Stimulated activated CD8-positive, alpha-beta memory T cell treated with anti-CD3 and anti-CD28 coated beads, Interleukin-15, amount 100 ng/mL, for 1 hour (primary cell): ENCODE measurements at regions not wholly inside any gene's neighbourhood (a gene's known extent, or its start where the extent isn't known, plus 50 kb on each side); places are given as distances from the start of the nearest gene placed in this dataset.

ENCODE experiments used
- DNase-seq: peaks from one replicate; pipeline ENCODE4 v3.0.0-alpha.2; 2020; ENCODE audit warnings: low read depth

DNA sequence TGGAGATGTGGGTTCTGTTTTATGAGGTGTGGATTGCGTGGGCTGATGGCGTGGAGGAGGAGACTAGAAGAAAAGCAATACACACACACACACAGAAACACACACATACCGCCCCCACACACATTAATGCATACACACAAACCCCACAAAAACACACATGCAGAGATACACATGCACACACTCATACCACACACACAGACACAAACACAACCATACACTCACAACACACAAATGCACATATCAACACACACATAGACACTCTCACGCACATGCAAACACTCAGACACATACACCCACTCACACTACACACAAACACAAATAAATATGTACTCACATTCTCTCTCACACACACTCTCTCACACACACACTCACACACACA, 75.7 kb upstream of the UBL3 start:
- no peak for DNase-seq

GRCh38 chr13:29925457-29926097, 75.2 kb upstream of the UBL3 start:
- DNase-seq = no peak

DNA sequence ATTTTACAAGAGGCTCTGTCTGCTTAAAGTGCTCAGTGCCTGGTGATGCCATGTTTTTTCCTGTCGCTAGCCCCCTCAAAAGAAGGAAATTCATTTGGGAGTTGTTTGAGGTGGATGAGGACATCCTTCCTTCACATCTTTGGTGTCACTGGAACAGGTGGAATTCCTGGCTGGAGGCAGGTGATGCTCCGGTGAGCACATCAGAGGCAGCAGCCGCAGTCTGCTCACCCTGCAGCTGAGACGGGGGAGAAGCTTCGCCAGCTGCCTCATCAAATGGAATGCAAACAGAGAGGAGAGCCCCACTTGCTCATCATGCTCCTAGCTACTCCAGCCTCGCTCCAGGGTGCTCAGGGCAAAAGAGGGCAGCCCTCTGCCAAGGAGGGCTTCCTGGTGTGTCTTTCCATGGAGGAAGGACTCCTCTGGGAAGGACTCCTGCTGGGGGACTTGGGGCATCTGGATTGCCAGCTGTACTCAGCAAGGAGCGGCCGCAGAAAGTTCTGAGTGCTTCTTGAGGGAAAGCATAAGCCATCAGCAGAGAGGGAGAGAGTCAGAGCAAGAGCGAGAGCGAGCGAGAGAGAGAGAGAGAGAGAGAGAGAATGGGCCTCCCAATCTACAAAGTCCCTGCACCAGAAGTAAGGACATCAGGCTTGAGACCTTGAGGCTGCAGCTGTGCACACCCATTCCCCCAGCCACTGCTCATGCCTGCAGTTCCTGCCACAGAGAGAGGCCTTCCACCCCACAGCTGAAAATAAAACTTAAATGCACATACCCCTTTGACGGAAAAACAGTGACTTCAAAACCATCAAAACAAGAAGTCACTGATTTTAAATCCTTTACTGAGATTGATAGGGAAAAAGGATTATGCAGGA, 74.3 kb upstream of the UBL3 start:
- DNase-seq = no peak

- peak; percentile 5 for DNase-seq
Measured at GRCh38 chr13:29923554-29924481, 73.4 kb upstream of the UBL3 start.

- no peak for DNase-seq
Measured at GRCh38 chr13:29922896-29923295, 72.5 kb upstream of the UBL3 start.

DNA sequence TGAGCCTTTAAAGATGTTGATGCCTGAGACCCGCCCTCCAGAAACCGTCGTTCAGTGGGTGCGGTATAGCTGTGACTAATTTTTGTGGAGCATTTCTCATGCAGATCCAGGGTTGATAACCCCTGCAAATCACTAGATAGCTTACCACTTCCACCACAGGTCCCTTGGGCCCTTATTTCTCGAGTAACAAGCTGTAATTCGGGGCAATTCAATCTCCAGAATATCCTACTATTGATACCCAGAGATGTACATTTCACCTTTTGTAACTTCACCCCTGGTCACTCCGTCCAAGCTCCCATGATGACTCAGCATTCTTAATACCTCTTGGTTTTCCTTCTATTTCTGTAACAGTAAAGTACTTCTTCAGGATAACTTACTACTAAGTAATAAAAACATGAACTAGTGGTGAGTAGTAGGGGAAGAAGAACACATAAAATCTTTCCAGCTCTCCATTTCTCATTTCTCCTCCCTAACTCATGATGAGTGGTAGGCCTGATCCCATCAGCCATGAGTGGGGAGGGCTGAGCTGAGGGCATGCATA, 71.9 kb upstream of the UBL3 start:
- DNase-seq = no peak

DNA sequence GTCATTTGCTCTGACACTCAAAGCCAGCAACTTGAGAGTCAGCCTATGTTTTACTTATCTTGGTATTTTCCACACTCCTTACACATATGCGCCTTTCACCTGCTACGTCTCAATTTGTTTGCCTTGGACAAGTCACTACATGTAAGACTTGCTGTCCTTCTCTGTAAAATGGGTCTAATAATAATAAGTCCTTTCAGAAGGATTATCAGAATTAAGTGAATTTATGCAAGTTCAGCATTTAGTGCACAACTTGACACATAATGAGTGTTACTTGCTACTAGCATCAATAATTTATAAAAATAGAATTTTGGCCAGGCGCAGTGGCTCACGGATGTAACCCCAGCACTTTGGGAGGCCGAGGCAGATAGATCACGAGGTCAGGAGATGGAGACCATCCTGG, 71.1 kb upstream of the UBL3 start:
- no peak for DNase-seq

- DNase-seq = no peak
Measured at GRCh38 chr13:29920025-29920643, 69.7 kb upstream of the UBL3 start.

GRCh38 chr13:29918845-29919244, 68.4 kb upstream of the UBL3 start:
- DNase-seq = no peak

DNA sequence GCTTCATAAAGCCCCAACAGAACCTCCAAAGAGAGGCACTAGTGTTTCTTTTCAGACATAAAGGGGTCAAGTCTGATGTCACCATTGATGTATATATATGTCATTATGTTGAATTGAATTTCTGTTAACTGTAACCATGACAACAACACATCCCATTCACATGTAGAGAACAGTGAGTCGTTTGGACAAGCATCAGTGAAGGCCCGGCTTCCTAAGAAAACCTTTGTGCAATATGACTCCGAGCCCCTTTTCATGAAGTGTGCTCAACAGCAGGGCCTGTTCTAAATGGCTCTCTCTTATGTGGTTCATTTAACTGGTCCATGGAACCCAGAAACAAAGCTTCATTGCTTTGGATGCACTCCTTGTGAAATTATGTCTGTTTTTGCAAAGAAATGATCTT, 67.2 kb upstream of the UBL3 start:
- DNase-seq = no peak

- no peak for DNase-seq
Measured at GRCh38 chr13:29914581-29914980, 64.2 kb upstream of the UBL3 start.

DNA sequence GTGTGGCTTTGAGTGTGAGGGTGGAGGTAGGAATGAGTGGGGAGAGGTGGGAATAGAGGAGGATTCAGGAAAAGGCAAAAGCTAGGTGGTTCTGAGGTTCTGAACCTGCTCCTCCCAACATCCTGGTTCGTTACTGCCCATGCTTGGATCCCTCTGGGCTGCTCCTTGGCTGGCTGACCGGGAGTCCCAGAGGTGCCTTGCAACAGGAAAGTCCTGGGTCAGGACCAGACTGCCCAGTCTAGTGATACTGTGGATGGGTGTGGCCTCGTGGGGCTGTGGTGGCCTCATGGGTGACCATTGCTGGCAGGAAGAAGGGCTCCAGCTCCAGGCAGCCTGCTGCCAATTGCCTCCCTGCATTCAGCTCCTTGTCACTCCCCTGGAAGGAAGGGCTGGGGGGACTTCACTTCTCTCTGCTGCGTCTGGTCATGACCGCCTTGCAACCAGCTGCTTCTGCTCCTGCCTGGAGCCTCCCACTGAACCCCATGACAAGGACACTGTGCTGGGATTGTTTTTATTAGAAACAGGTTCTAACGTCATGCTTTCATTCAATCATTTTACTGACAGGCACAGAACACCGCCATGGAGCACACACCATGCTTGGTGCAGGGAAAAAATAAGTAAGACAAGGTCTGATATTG, 61.5 kb upstream of the UBL3 start:
- no peak for DNase-seq

- DNase-seq = no peak
Measured at GRCh38 chr13:29909975-29910674, 59.7 kb upstream of the UBL3 start.

DNA sequence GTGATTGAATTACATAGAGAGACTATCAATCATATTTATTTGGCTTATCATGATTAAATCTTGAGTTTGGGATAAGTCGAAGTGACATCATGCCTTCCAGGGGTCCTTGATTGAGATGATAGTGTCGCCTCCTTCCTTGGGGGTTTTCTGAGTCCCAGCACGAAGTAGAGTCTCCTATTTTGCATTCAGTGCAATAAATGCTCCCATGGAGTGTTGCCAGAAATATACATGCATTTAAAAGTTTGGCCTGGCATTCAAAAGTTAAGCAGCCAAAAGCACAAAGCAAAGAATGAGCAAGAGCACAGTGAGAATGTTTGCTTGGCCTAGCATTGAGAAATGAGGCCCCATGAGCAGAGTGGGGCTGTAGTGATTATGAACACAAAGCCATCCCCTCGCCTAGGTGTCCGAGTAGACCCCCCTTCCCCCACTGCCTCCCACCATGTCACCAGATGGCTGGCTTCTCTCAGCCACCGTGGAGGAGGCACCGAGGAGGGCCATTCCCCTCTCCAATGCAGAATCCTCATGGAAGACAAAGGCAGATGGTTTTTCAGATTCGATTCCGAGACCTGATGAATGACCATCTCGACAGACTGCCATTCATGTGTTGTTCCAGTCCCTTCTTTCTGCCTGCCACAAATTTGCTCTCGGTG, 58.8 kb upstream of the UBL3 start:
- no peak for DNase-seq

DNA sequence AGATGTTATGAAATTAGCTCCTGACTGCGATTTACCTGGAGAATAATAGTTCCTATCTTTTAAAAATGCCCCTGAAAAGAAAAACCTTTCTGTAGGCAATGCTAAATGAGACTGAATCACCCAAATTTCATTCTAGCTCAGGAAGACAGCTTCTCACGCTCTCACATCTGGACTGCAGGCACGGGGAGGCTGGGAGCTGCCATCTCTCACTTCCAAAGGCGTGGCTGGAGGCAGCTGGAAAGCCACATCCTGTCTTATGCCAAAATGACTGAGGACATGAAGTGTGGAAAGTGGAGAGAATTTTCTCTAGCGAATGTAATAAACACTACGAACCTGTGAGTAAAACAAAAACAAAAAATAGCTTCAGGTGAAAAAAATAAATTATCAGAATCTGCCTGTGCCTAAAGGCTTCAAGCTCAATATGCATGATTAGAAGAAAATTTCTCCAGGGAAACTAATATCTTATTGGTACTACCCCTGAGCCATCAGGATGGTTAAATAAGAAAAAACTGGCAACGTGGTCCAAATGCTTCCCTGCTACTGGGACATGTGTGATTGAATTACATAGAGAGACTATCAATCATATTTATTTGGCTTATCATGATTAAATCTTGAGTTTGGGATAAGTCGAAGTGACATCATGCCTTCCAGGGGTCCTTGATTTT, 58.1 kb upstream of the UBL3 start:
- no peak for DNase-seq

GRCh38 chr13:29907670-29908069, 57.3 kb upstream of the UBL3 start:
- no peak for DNase-seq

DNA sequence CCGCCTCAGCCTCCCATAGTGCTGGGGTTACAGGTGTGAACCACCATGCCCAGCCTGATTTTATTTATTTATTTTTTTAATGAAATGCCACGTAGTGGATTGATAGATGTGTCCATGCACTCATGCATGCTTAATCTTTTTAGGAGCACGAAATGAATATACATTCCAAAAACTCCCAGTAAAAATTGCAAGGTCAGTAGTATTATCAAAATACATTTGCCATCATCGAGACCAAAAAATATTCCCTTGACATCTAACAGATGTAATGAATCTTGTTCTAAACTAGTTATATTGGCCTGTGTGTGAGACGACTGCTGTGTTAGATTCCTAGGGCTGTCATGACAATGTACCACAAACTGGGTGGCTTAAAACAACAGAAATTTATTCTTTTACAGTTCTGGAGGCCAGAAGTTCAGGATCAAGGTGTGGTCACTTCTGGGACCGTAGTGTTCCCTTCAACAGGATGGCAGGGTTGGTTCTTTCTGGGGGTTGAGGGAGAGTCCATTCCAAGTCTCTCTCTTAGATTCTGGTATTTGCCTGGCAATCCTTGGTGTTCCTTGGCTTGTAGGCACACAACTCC, 56.1 kb upstream of the UBL3 start:
- DNase-seq = no peak

GRCh38 chr13:29905845-29906244, 55.4 kb upstream of the UBL3 start:
- DNase-seq = no peak

DNA sequence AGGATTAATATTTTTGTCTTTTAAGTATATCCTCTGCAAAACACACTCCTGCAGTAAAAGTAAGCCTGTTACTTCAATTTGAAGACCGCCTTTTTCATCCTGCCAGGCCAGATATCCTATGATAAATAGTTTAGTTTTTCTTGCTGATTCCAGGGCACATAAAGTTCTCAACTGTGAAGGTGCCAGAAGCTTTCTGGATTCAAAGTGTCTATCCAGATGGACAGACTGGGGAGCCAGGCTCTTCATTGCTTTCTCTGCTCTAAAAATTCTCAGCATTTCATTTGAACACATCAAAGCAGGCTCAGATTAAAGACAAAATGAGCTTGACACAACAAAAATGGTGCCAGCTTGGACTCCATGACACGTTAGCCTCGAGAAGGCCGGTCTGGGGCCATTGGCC, 53.6 kb upstream of the UBL3 start:
- no peak for DNase-seq
